ENCODE measurements at regions not wholly inside any gene's neighbourhood (a gene's known extent, or its start where the extent isn't known, plus 50 kb on each side); places are given as distances from the start of the nearest gene placed in this dataset.
A peak's percentile ranks its signal among the peaks of the same experiment; 100 is the strongest.

- peaks cover 18% of the 10 kb centered on the region for H3K9me3 Mint-ChIP-seq (ENCODE audit: unreplicated experiment)
- no peak for DNase-seq
- no peak overlapping the region for H3K27ac Mint-ChIP-seq (ENCODE audit: unreplicated experiment)
- H3K27me3 Mint-ChIP-seq (ENCODE audit: unreplicated experiment): peaks cover 16% of the 10 kb centered on the region
- no peak for TF ChIP-seq CTCF (IDR thresholded peaks at IDR 0.05; ENCODE audit: partially characterized antibody, unreplicated experiment)
- H3K36me3 Mint-ChIP-seq (ENCODE audit: unreplicated experiment): peaks cover 3% of the 10 kb centered on the region
- H3K4me3 Mint-ChIP-seq (ENCODE audit: unreplicated experiment): no peak overlapping the region
- peaks cover 33% of the 10 kb centered on the region for H3K4me1 Mint-ChIP-seq (ENCODE audit: low read depth, unreplicated experiment)
Measured at GRCh38 chr17:74149597-74150427, 53.7 kb upstream of the RPL38 start.

GRCh38 chr17:74150428-74151025 is 53.0 kb upstream of the RPL38 start:
- Mint-ChIP-seq H3K4me3 (ENCODE audit: unreplicated experiment) (no peak overlapping the region), H3K27ac (ENCODE audit: unreplicated experiment) (peak overlapping the region; percentile 43), H3K27me3 (ENCODE audit: unreplicated experiment) (peaks cover 17% of the 10 kb centered on the region), H3K36me3 (ENCODE audit: unreplicated experiment) (peaks cover 3% of the 10 kb centered on the region), H3K9me3 (ENCODE audit: unreplicated experiment) (peaks cover 25% of the 10 kb centered on the region), H3K4me1 (ENCODE audit: low read depth, unreplicated experiment) (peaks cover 37% of the 10 kb centered on the region)
- no peak for DNase-seq
- TF ChIP-seq CTCF (IDR thresholded peaks at IDR 0.05; ENCODE audit: partially characterized antibody, unreplicated experiment): no peak

- DNase-seq: no peak
- H3K27me3 Mint-ChIP-seq (ENCODE audit: unreplicated experiment): peaks cover 21% of the 10 kb centered on the region
- peaks cover 33% of the 10 kb centered on the region for H3K4me1 Mint-ChIP-seq (ENCODE audit: low read depth, unreplicated experiment)
- H3K4me3 Mint-ChIP-seq (ENCODE audit: unreplicated experiment): peak overlapping the region; percentile 8
- H3K9me3 Mint-ChIP-seq (ENCODE audit: unreplicated experiment): peaks cover 30% of the 10 kb centered on the region
- peaks cover 3% of the 10 kb centered on the region for H3K36me3 Mint-ChIP-seq (ENCODE audit: unreplicated experiment)
- TF ChIP-seq CTCF (IDR thresholded peaks at IDR 0.05; ENCODE audit: partially characterized antibody, unreplicated experiment): no peak
- H3K27ac Mint-ChIP-seq (ENCODE audit: unreplicated experiment): no peak overlapping the region
Measured at GRCh38 chr17:74151551-74152315, 51.7 kb upstream of the RPL38 start.

GRCh38 chr17:74152591-74153455 is 50.7 kb upstream of the RPL38 start:
- Mint-ChIP-seq H3K4me3 (ENCODE audit: unreplicated experiment) (no peak overlapping the region), H3K9me3 (ENCODE audit: unreplicated experiment) (peaks cover 24% of the 10 kb centered on the region), H3K36me3 (ENCODE audit: unreplicated experiment) (peaks cover 8% of the 10 kb centered on the region), H3K27ac (ENCODE audit: unreplicated experiment) (no peak overlapping the region), H3K27me3 (ENCODE audit: unreplicated experiment) (peaks cover 17% of the 10 kb centered on the region), H3K4me1 (ENCODE audit: low read depth, unreplicated experiment) (peaks cover 22% of the 10 kb centered on the region)
- DNase-seq: no peak
- TF ChIP-seq CTCF (IDR thresholded peaks at IDR 0.05; ENCODE audit: partially characterized antibody, unreplicated experiment): no peak

Data from glutamatergic neuron (in vitro differentiated cells).